ENCODE measurements at regions not wholly inside any gene's neighbourhood (a gene's known extent, or its start where the extent isn't known, plus 50 kb on each side); places are given as distances from the start of the nearest gene placed in this dataset.

GRCh38 chr3:193842832-193843473 is 249.9 kb downstream of the OPA1 start:
- TF ChIP-seq CTCF (IDR thresholded peaks at IDR 0.05) (no peak), POLR2A (IDR thresholded peaks at IDR 0.05) (no peak)

All from esophagus squamous epithelium (tissue), 4 donors.